ENCODE measurements at regions not wholly inside any gene's neighbourhood (a gene's known extent, or its start where the extent isn't known, plus 50 kb on each side); places are given as distances from the start of the nearest gene placed in this dataset.

- intact Hi-C loops (cut with DNase I; ENCODE audit: low total_unique reads), result no loop called here
- Histone ChIP-seq H3K4me3 (no peak overlapping the region), H3K9me3 (no peaks in the 10 kb centered on the region), H3K4me1 (no peaks in the 10 kb centered on the region), H3K27ac (no peak overlapping the region), H3K27me3 (no peaks in the 10 kb centered on the region), H3K36me3 (no peaks in the 10 kb centered on the region)
- DNase-seq (ENCODE audit: low spot score in 2 of 2), result no peak
- TF ChIP-seq POLR2A (IDR thresholded peaks at IDR 0.05), result no peak
- no peak for TF ChIP-seq POLR2AphosphoS5 (IDR thresholded peaks at IDR 0.05)
- TF ChIP-seq CTCF (IDR thresholded peaks at IDR 0.05), result no peak
These were observed 165.0 kb upstream of the NCKAP5 start for GRCh38 chr2:133732982-133733900.

- DNase-seq (ENCODE audit: low spot score in 2 of 2), result no peak
- Histone ChIP-seq H3K27ac (no peak overlapping the region), H3K4me1 (no peaks in the 10 kb centered on the region), H3K4me3 (no peak overlapping the region), H3K36me3 (no peaks in the 10 kb centered on the region), H3K9me3 (no peaks in the 10 kb centered on the region), H3K27me3 (no peaks in the 10 kb centered on the region)
- intact Hi-C loops (cut with DNase I; ENCODE audit: low total_unique reads), result no loop called here
- no peak for TF ChIP-seq POLR2A (IDR thresholded peaks at IDR 0.05)
- TF ChIP-seq CTCF (IDR thresholded peaks at IDR 0.05), result no peak
- TF ChIP-seq POLR2AphosphoS5 (IDR thresholded peaks at IDR 0.05), result no peak
These were observed 165.6 kb upstream of the NCKAP5 start for GRCh38 chr2:133733901-133734255.

- H3K9me3 ChIP-seq, result no peaks in the 10 kb centered on the region
- no peaks in the 10 kb centered on the region for H3K4me1 ChIP-seq
- no peaks in the 10 kb centered on the region for H3K36me3 ChIP-seq
- H3K4me3 ChIP-seq, result no peak overlapping the region
- no peak for DNase-seq (ENCODE audit: low spot score in 2 of 2)
- H3K27me3 ChIP-seq, result no peaks in the 10 kb centered on the region
- intact Hi-C loops (cut with DNase I; ENCODE audit: low total_unique reads), result no loop called here
- TF ChIP-seq CTCF (IDR thresholded peaks at IDR 0.05) (no peak), POLR2AphosphoS5 (IDR thresholded peaks at IDR 0.05) (no peak), POLR2A (IDR thresholded peaks at IDR 0.05) (no peak)
- H3K27ac ChIP-seq, result no peak overlapping the region
These were observed 166.6 kb upstream of the NCKAP5 start for GRCh38 chr2:133734716-133735495.

GRCh38 chr2:133736674-133737073 is 168.4 kb upstream of the NCKAP5 start:
- Histone ChIP-seq H3K27me3 (no peaks in the 10 kb centered on the region), H3K36me3 (no peaks in the 10 kb centered on the region), H3K9me3 (no peaks in the 10 kb centered on the region), H3K4me1 (no peaks in the 10 kb centered on the region), H3K27ac (no peak overlapping the region), H3K4me3 (no peak overlapping the region)
- no peak for DNase-seq (ENCODE audit: low spot score in 2 of 2)
- intact Hi-C loops (cut with DNase I; ENCODE audit: low total_unique reads), result no loop called here
- TF ChIP-seq POLR2A (IDR thresholded peaks at IDR 0.05) (no peak), POLR2AphosphoS5 (IDR thresholded peaks at IDR 0.05) (no peak), CTCF (IDR thresholded peaks at IDR 0.05) (no peak)
